Muscle layer of colon (tissue), 2 donors: ENCODE measurements at regions not wholly inside any gene's neighbourhood (a gene's known extent, or its start where the extent isn't known, plus 50 kb on each side); places are given as distances from the start of the nearest gene placed in this dataset.

Experiments
- H3K27ac ChIP-seq: one replicate; pipeline ENCODE4 v1.7.0; 2013; ENCODE audit warnings: low read depth, mild to moderate bottlenecking, low read length, moderate library complexity
- H3K27me3 ChIP-seq, 2 donors: one replicate each; pipeline ENCODE4 v1.7.0; 2013; ENCODE audit warnings: low read length in 2 of 2, mild to moderate bottlenecking in 2 of 2; ENCODE audit not compliant: insufficient read depth in 2 of 2, control insufficient read depth in 1 of 2
- H3K36me3 ChIP-seq: one replicate; pipeline ENCODE4 v1.7.0; 2013; ENCODE audit warnings: mild to moderate bottlenecking, low read length; ENCODE audit not compliant: insufficient read depth
- H3K4me1 ChIP-seq: one replicate; pipeline ENCODE4 v1.7.0; 2013; ENCODE audit warnings: mild to moderate bottlenecking, low read length; ENCODE audit not compliant: insufficient read depth
- H3K4me3 ChIP-seq, 2 donors: one replicate each; pipeline ENCODE4 v1.7.0; 2013; ENCODE audit warnings: low read length in 2 of 2, low read depth in 1 of 2, mild to moderate bottlenecking in 1 of 2, moderate library complexity in 1 of 2
- H3K9ac ChIP-seq: one replicate; pipeline ENCODE4 v1.7.0; 2013; ENCODE audit warnings: low read length
- H3K9me3 ChIP-seq: one replicate; pipeline ENCODE4 v1.7.0; 2013; ENCODE audit warnings: mild to moderate bottlenecking, low read length
- donor health status: abdominal sarcoma.
- donor health status: Adenocarcinoma of cecum.

DNA sequence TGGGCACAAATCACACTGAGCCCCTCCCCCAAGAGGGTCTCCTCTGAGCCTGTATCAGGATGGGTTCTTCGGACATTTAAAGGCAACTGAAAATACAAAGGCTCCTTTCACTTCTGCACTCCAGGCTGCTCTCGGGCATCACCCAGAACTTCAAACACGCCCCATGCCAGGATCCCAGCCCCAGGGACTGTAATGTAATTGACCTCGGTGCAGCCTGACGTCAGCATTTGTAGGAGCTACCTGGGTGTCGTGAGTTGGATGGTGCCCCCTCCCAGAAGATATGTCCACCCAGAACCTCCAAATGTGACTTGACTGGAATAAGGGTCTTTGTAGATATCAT lies 95.2 kb downstream of the PSMG1 start:
- no peak overlapping the region for H3K9ac ChIP-seq
- no peak overlapping the region for H3K27ac ChIP-seq
- no peaks in the 10 kb centered on the region for H3K27me3 ChIP-seq
- H3K4me3 ChIP-seq: no peak overlapping the region
- H3K36me3 ChIP-seq: no peaks in the 10 kb centered on the region
- H3K4me1 ChIP-seq: no peaks in the 10 kb centered on the region
- H3K9me3 ChIP-seq: no peaks in the 10 kb centered on the region

DNA sequence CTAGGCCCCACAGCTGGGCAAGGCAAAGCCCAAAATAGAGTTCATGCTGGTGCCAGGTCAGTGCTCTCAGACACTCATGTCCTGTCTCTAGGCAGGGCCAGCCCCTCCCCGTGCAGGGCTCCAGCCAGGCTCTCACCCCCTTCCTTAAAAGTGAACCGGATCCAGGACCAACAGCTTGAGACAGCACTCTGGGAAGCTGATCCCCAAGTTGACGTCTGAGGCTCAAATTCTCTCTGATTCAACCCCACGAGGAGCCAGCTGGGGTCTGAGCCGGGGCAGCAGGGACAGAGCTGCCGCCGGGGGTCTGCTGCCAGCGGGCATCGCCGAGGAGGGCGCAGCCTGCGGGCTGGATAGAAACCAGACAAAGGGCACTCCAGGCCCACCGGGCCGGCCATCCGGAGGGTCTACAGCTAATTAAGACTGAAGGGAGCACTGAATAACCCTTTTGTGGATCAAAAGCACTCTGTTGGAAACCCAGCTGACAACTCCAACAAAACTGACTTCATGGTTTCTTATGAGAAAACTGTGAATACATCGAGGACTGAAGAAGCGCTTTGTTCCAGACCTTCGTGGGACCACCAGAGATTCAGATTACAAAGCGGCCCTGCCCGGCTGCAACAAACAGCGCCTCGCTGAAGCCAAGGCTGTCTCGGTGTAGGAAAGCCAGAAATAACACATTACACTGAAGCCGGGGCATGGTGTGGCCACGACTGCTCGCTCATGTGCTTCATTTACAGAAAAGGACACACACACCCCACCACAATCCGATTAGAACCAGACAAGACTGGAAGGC lies 95.8 kb downstream of the PSMG1 start:
- no peaks in the 10 kb centered on the region for H3K4me1 ChIP-seq
- no peaks in the 10 kb centered on the region for H3K36me3 ChIP-seq
- H3K27me3 ChIP-seq: no peaks in the 10 kb centered on the region
- no peak overlapping the region for H3K4me3 ChIP-seq
- H3K9me3 ChIP-seq: no peaks in the 10 kb centered on the region
- H3K9ac ChIP-seq: no peak overlapping the region
- no peak overlapping the region for H3K27ac ChIP-seq

DNA sequence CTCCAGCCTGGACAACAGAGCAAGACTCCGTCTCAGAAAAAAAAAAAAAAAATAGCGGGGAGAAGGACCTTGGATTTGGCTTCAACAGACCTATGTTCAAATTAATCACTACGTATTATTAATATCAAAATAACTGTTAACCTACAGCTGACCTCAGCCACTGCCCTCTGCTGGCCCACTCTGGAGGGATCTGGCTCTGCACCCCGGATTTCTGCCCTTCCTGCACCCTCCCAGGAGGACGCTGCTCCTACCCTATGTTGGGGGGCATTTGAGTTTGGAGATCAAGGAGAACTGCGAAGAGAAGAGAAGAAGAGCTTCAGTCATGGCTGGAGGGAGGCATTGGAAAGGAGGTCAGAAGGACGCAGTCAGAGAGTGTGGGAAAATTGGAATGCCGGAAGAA lies 96.7 kb downstream of the PSMG1 start:
- Histone ChIP-seq H3K4me1 (no peaks in the 10 kb centered on the region), H3K36me3 (no peaks in the 10 kb centered on the region), H3K4me3 (no peak overlapping the region), H3K9me3 (no peaks in the 10 kb centered on the region), H3K9ac (no peak overlapping the region), H3K27ac (no peak overlapping the region), H3K27me3 (no peaks in the 10 kb centered on the region)

DNA sequence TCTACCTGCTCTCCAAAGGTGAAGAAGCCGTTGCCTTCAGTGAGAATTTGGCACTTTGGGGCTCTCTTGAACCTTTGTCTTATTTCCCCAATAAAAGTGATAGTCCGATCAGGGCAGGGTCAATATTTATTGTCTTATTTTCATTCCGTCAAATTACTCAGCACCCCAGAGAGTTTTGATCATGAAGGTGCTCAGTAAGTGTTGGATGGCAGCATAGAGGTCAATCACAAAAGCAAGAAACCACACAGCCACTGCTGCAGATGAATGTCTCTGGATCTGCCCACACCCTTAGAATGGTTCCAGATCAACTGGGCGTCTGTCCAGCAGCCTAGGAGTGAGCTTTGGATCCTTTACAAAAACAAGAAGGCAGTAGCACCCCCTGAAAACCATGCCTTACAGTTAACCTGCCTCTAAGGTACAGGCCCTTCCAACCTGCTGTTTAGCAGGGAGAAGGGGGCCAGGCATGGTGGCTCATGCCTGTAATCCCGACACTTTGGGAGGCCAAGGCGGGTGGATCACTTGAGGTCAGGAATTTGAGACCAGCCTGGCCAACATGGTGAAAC lies 97.3 kb downstream of the PSMG1 start:
- Histone ChIP-seq H3K27me3 (no peaks in the 10 kb centered on the region), H3K36me3 (no peaks in the 10 kb centered on the region), H3K9ac (no peak overlapping the region), H3K4me3 (no peak overlapping the region), H3K27ac (no peak overlapping the region), H3K4me1 (no peaks in the 10 kb centered on the region), H3K9me3 (no peaks in the 10 kb centered on the region)

DNA sequence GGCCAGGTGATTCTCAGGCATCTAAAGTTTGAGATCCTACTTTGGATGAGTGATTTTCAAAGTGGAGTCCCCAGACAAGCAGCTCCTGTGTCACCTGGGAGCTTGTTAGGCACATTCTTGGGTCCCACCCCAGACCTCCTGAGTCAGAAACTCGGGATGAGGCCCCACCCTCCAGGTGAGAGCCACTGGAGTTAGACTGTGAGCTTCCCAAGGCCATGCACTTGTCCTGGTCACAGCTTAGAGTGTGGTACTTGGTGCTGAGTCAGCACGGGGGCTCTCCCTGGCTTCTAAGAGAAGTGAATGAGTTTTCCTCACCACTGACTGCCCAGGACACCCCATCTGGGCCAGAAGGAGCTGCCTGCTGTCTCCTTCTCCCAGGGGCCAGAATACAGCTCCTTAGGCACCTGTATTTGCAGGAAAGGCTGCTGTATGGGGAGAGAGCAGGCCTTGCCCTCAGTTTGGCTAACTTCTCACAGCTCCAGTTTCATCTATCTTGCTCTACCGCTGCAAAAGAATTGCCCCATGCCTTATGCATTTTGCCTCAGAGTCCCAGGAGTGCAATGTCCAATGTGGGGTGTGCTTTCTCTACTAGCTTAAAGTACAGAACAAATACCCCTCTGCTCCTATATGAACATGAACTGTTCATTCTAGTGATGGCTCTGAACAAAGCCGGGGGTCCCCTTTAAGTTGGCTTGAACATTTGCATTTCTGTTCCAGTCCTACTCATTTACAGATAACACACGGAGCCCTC lies 98.1 kb downstream of the PSMG1 start:
- Histone ChIP-seq H3K9me3 (no peaks in the 10 kb centered on the region), H3K4me1 (no peaks in the 10 kb centered on the region), H3K36me3 (no peaks in the 10 kb centered on the region), H3K27ac (no peak overlapping the region), H3K9ac (no peak overlapping the region), H3K27me3 (no peaks in the 10 kb centered on the region), H3K4me3 (no peak overlapping the region)

DNA sequence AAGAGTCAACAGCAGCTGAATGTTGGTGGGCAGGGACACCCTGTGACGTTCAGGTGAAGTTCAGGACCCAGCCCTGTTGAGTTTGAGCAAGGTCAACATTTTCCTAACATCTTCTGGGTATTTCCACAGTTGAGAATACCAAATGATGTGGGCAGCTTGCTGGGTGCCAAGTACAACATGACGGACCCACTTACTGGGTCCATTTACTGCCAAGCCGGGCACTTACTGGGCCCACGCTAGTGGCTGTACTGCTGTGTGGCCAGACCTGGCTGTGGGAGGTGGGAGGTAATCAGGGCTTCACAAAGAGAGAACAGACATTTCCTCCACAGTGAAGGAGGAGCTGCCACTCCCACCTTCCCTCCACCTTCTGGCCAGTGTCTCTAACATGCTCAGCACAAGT lies 99.2 kb downstream of the PSMG1 start:
- H3K4me3 ChIP-seq: no peak overlapping the region
- H3K4me1 ChIP-seq: no peaks in the 10 kb centered on the region
- H3K36me3 ChIP-seq: no peaks in the 10 kb centered on the region
- H3K9me3 ChIP-seq: no peaks in the 10 kb centered on the region
- no peak overlapping the region for H3K9ac ChIP-seq
- H3K27ac ChIP-seq: no peak overlapping the region
- no peaks in the 10 kb centered on the region for H3K27me3 ChIP-seq

DNA sequence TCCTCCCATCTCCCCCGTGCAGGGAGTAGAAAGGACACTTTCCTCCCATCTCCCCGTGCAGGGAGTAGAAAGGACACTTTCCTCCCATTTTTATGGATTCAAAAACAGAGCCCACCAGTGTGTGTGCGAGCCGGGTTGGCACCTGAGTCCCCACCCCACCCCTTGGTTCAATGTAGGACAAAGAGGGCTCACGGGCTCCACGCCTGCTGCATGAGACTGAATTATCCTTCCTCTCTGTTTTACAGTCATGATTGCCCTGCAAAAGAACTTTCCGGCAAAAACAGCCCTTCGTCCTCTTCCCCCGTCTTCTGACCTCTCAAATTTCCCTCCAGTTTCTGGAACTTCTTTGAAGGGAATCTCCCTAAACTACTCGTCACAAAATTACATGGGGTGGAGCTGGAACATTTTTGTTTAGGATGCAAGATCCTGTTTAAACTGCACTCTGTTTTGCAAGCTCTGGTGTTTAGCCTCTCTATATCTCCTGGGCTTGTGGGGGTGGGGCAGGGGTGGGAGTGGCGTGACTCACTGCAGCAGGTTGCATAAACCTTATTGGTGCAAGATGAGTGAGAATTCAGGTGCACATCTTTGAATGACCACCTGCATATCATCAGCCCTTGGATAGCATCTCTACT lies 99.8 kb downstream of the PSMG1 start:
- no peak overlapping the region for H3K9ac ChIP-seq
- no peaks in the 10 kb centered on the region for H3K4me1 ChIP-seq

DNA sequence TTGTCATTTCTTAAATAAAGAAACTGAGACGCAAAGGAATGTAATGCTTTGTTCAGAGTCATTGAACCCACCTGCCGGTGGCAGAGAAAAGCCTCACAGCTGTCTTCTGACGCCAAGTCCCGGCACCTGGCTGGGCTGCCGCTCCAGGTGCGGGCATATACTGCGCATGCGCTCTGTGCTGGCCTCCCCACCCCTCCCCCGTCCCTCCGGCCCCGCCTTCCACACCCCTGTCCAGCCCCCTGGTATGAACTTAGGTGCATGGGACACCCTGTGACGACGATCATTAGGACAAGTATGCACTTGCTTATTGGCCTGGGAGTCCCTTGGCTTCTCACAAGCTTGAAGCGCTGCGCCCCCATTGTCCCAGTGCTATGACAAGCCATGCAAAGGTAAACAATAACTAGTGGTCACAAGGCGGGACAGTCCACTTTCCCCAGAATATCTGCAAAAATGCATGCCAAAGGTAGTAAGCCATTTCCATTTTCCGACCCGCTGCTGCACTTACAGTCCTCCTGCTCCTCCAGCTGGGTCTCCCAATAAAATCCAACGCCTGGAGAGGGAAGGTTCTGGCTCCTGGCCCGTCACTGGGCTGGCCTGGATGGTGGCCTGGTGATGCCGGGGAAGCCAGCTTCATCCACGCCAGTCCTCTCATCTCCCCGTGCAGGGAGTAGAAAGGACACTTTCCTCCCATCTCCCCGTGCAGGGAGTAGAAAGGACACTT lies 100.4 kb downstream of the PSMG1 start:
- H3K4me1 ChIP-seq: no peaks in the 10 kb centered on the region
- no peak overlapping the region for H3K4me3 ChIP-seq
- H3K9me3 ChIP-seq: no peaks in the 10 kb centered on the region
- H3K9ac ChIP-seq: no peak overlapping the region
- H3K27ac ChIP-seq: no peak overlapping the region
- H3K27me3 ChIP-seq: no peaks in the 10 kb centered on the region
- no peaks in the 10 kb centered on the region for H3K36me3 ChIP-seq

More for the DNA sequence above, 99.8 kb downstream of the PSMG1 start:
- H3K4me3 ChIP-seq: no peak overlapping the region
- no peaks in the 10 kb centered on the region for H3K9me3 ChIP-seq
- no peaks in the 10 kb centered on the region for H3K36me3 ChIP-seq
- no peak overlapping the region for H3K27ac ChIP-seq
- no peaks in the 10 kb centered on the region for H3K27me3 ChIP-seq

DNA sequence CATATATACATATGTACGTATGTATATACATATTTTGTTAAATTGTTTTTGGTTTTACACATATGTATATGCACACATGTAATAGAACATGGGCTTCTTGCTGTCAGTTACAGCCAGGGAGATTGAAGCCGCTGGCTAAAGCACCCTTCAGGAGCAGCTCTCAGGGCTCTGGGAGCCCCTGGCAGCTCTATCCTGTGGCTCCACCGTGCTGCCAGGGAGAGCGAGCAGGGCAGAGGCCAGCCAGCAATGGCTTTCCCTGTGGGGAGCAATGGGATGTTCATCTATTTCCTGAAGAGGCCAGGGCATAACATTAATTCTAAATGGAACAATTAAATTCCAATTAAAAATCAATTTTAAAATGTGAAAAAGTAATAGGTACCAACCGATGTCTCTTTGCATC lies 102.9 kb downstream of the PSMG1 start:
- H3K9me3 ChIP-seq: no peaks in the 10 kb centered on the region
- H3K27ac ChIP-seq: no peak overlapping the region
- H3K36me3 ChIP-seq: no peaks in the 10 kb centered on the region
- no peak overlapping the region for H3K4me3 ChIP-seq
- no peaks in the 10 kb centered on the region for H3K27me3 ChIP-seq
- no peak overlapping the region for H3K9ac ChIP-seq
- no peaks in the 10 kb centered on the region for H3K4me1 ChIP-seq

DNA sequence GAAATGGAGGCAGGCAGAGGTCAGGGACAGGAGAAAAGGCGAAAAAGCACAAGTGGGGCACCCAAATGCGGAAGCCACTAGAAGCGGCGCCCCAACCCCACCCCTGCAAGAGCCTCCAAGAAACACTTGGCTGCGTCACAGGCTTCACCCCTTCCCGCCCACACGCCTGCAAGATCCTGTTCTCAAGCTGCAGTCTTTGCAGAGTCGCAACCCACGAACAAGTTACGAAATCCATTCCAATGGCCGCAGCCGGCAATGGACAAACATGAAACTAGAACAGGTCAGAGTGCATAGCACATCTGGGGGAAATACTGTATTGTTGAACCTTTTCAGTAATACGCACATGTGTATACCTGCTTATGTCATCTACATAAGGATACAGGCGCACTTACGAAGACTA lies 103.6 kb downstream of the PSMG1 start:
- H3K9ac ChIP-seq: no peak overlapping the region
- H3K4me3 ChIP-seq: no peak overlapping the region
- no peak overlapping the region for H3K27ac ChIP-seq
- H3K9me3 ChIP-seq: no peaks in the 10 kb centered on the region
- no peaks in the 10 kb centered on the region for H3K27me3 ChIP-seq
- H3K4me1 ChIP-seq: no peaks in the 10 kb centered on the region
- H3K36me3 ChIP-seq: no peaks in the 10 kb centered on the region
